ENCODE measurements at regions not wholly inside any gene's neighbourhood (a gene's known extent, or its start where the extent isn't known, plus 50 kb on each side); places are given as distances from the start of the nearest gene placed in this dataset.
"Not testable (repeated sequence)": the region's sequence is repeated elsewhere in the genome, so short reads cannot be mapped to it uniquely, and the experiment has no call there.

GRCh38 chr18:30675493-30675892 is 367.0 kb downstream of the DSC3 start:
- Histone ChIP-seq H3K4me3 (no peak overlapping the region), H3K36me3 (no peaks in the 10 kb centered on the region), H3K27ac (no peak overlapping the region), H3K4me1 (peaks cover 0 to 3% (median 0%) of the 10 kb centered on the region in 12 donors), H3K27me3 (no peaks in the 10 kb centered on the region), H3K9me3 (no peaks in the 10 kb centered on the region)
- TF ChIP-seq CTCF (IDR thresholded peaks at IDR 0.05) (no peak), POLR2A (IDR thresholded peaks at IDR 0.05) (no peak)
- WGBS, 4 donors = 72 to 80% (median 77%) methylated on average over 2 of the region's 2 CpGs
- DNase-seq = no peak
- no peak for ATAC-seq
- intact Hi-C loops (cut with DNase I) = loop anchor here in 2 of 10 donors (10.0 kb wide), 2 partner anchors 51 to 61 kb away; no protein-coding TSS in a partner anchor

GRCh38 chr18:30675072-30675471 is 367.5 kb downstream of the DSC3 start:
- Histone ChIP-seq H3K27ac (no peak overlapping the region), H3K4me3 (no peak overlapping the region), H3K9me3 (no peaks in the 10 kb centered on the region), H3K27me3 (no peaks in the 10 kb centered on the region), H3K36me3 (no peaks in the 10 kb centered on the region), H3K4me1 (peaks cover 0 to 3% (median 0%) of the 10 kb centered on the region in 12 donors)
- DNase-seq (no peak), ATAC-seq (no peak)
- 76 to 86% (median 83%) methylated on average over 4 of the region's 4 CpGs for WGBS, 4 donors
- intact Hi-C loops (cut with DNase I) = loop anchor here in 2 of 10 donors (10.0 kb wide), 2 partner anchors 50 to 60 kb away; no protein-coding TSS in a partner anchor
- TF ChIP-seq CTCF (IDR thresholded peaks at IDR 0.05) = no peak
- TF ChIP-seq POLR2A (IDR thresholded peaks at IDR 0.05) = no peak

GRCh38 chr18:30674596-30674995 is 367.9 kb downstream of the DSC3 start:
- H3K27ac ChIP-seq = no peak overlapping the region
- no peak overlapping the region for H3K4me3 ChIP-seq
- intact Hi-C loops (cut with DNase I) = loop anchor here in 2 of 10 donors (10.0 kb wide), 2 partner anchors 50 to 60 kb away; no protein-coding TSS in a partner anchor
- peaks cover 0 to 3% (median 0%) of the 10 kb centered on the region in 12 donors for H3K4me1 ChIP-seq
- H3K27me3 ChIP-seq = no peaks in the 10 kb centered on the region
- 44 to 59% (median 46%) methylated on average over 2 of the region's 2 CpGs for WGBS, 4 donors
- ATAC-seq (no peak), DNase-seq (no peak)
- H3K9me3 ChIP-seq = no peaks in the 10 kb centered on the region
- no peaks in the 10 kb centered on the region for H3K36me3 ChIP-seq
- TF ChIP-seq POLR2A (IDR thresholded peaks at IDR 0.05) = no peak
- no peak for TF ChIP-seq CTCF (IDR thresholded peaks at IDR 0.05)

GRCh38 chr18:30672439-30672838 is 370.1 kb downstream of the DSC3 start:
- not testable (repeated sequence) for H3K27ac ChIP-seq, H3K9me3 ChIP-seq, H3K4me1 ChIP-seq, ATAC-seq, H3K27me3 ChIP-seq, H3K36me3 ChIP-seq, DNase-seq, H3K4me3 ChIP-seq
- intact Hi-C loops (cut with DNase I) = loop anchor here in 2 of 10 donors (10.0 kb wide), 2 partner anchors 48 to 58 kb away; no protein-coding TSS in a partner anchor
- 83 to 92% (median 90%) methylated on average over 1 of the region's 1 CpG for WGBS, 4 donors

- Histone ChIP-seq H3K4me1 (no peaks in the 10 kb centered on the region), H3K27ac (no peak overlapping the region), H3K4me3 (no peak overlapping the region), H3K9me3 (peaks cover 0 to 19% (median 0%) of the 10 kb centered on the region in 12 donors), H3K27me3 (no peaks in the 10 kb centered on the region), H3K36me3 (no peaks in the 10 kb centered on the region)
- ATAC-seq (no peak), DNase-seq (no peak)
- intact Hi-C loops (cut with DNase I) = loop anchor here in 1 of 10 donors (10.0 kb wide), 1 partner anchor 54 kb away; no protein-coding TSS in a partner anchor
- TF ChIP-seq POLR2A (IDR thresholded peaks at IDR 0.05) (no peak), CTCF (IDR thresholded peaks at IDR 0.05) (no peak)
- WGBS, 4 donors = 81 to 100% (median 96%) methylated on average over 1 of the region's 1 CpG
These were observed 384.2 kb downstream of the DSC3 start for GRCh38 chr18:30658306-30658705.

All from heart left ventricle (tissue), 16 donors.